ENCODE measurements at regions not wholly inside any gene's neighbourhood (a gene's known extent, or its start where the extent isn't known, plus 50 kb on each side); places are given as distances from the start of the nearest gene placed in this dataset.

- Histone ChIP-seq H3K27me3 (ENCODE audit: control insufficient read depth, extremely low read depth, insufficient read depth, low read length) (no peaks in the 10 kb centered on the region), H3K9ac (ENCODE audit: control insufficient read depth, extremely low read depth, insufficient read depth, low read length) (no peak overlapping the region), H3K27ac (ENCODE audit: control insufficient read depth, insufficient read depth, low read length) (no peak overlapping the region), H3K4me2 (ENCODE audit: control insufficient read depth, extremely low read depth, insufficient read depth, low read depth, low read length) (no peak overlapping the region), H3K4me1 (ENCODE audit: control insufficient read depth, extremely low read depth, insufficient read depth, low read length) (peaks cover 6% of the 10 kb centered on the region), H3K4me3 (ENCODE audit: control insufficient read depth in 2 of 3, extremely low read depth in 1 of 3, insufficient read depth in 2 of 3, low read depth in 1 of 3, low read length in 3 of 3) (no peak overlapping the region), H4K20me1 (ENCODE audit: control insufficient read depth, extremely low read depth, insufficient read depth, low read length) (no peaks in the 10 kb centered on the region), H3K36me3 (ENCODE audit: control insufficient read depth in 2 of 2, extremely low read depth in 1 of 2, insufficient read depth in 2 of 2, low read length in 2 of 2) (no peaks in the 10 kb centered on the region), H3K9me1 (ENCODE audit: control insufficient read depth, extremely low read depth, insufficient read depth, low read length) (no peaks in the 10 kb centered on the region), H2AFZ (ENCODE audit: control insufficient read depth, low read length) (no peak overlapping the region), H3K79me2 (ENCODE audit: control insufficient read depth, insufficient read depth, low read length) (no peaks in the 10 kb centered on the region), H3K9me3 (ENCODE audit: control insufficient read depth, low read depth, low read length) (no peaks in the 10 kb centered on the region)
- DNase-seq (ENCODE audit: low read depth, low spot score), result no peak
- dilution Hi-C loops (cut with MboI; ENCODE audit: extremely low pct_ligation_motif_present, low sequenced_read_pairs), result no loop called here
- peak; percentile 29 for FAIRE-seq
- TF ChIP-seq CTCF (optimal IDR thresholded peaks at IDR 0.05 in 1 of 3, IDR thresholded peaks at IDR 0.05 in 1 of 3, conservative IDR thresholded peaks at IDR 0.05 in 1 of 3; ENCODE audit: extremely low read depth in 1 of 3, insufficient read depth in 2 of 3, low read length in 3 of 3), result no peak
- no peak for TF ChIP-seq EZH2 (IDR thresholded peaks at IDR 0.05; ENCODE audit: low read length)
Measured at GRCh38 chr14:61963926-61964325, 201.7 kb downstream of the SNAPC1 start.

- H2AFZ ChIP-seq (ENCODE audit: control insufficient read depth, low read length), result peak overlapping the region; percentile 32
- H3K4me2 ChIP-seq (ENCODE audit: control insufficient read depth, extremely low read depth, insufficient read depth, low read depth, low read length), result peak overlapping the region; percentile 51
- H4K20me1 ChIP-seq (ENCODE audit: control insufficient read depth, extremely low read depth, insufficient read depth, low read length), result no peaks in the 10 kb centered on the region
- DNase-seq (ENCODE audit: low read depth, low spot score) (peak; percentile 71), FAIRE-seq (peak; percentile 94)
- dilution Hi-C loops (cut with MboI; ENCODE audit: extremely low pct_ligation_motif_present, low sequenced_read_pairs), result no loop called here
- H3K4me3 ChIP-seq (ENCODE audit: control insufficient read depth in 2 of 3, extremely low read depth in 1 of 3, insufficient read depth in 2 of 3, low read depth in 1 of 3, low read length in 3 of 3), result peak overlapping the region in 1 of 3 experiments; percentile 36
- peaks cover 6% of the 10 kb centered on the region for H3K4me1 ChIP-seq (ENCODE audit: control insufficient read depth, extremely low read depth, insufficient read depth, low read length)
- TF ChIP-seq CTCF (optimal IDR thresholded peaks at IDR 0.05 in 1 of 3, IDR thresholded peaks at IDR 0.05 in 1 of 3, conservative IDR thresholded peaks at IDR 0.05 in 1 of 3; ENCODE audit: extremely low read depth in 1 of 3, insufficient read depth in 2 of 3, low read length in 3 of 3) (no peak), EZH2 (IDR thresholded peaks at IDR 0.05; ENCODE audit: low read length) (no peak)
- H3K79me2 ChIP-seq (ENCODE audit: control insufficient read depth, insufficient read depth, low read length), result no peaks in the 10 kb centered on the region
- H3K36me3 ChIP-seq (ENCODE audit: control insufficient read depth in 2 of 2, extremely low read depth in 1 of 2, insufficient read depth in 2 of 2, low read length in 2 of 2), result no peaks in the 10 kb centered on the region
- peak overlapping the region; percentile 49 for H3K27ac ChIP-seq (ENCODE audit: control insufficient read depth, insufficient read depth, low read length)
- no peak overlapping the region for H3K9ac ChIP-seq (ENCODE audit: control insufficient read depth, extremely low read depth, insufficient read depth, low read length)
- no peaks in the 10 kb centered on the region for H3K27me3 ChIP-seq (ENCODE audit: control insufficient read depth, extremely low read depth, insufficient read depth, low read length)
- H3K9me1 ChIP-seq (ENCODE audit: control insufficient read depth, extremely low read depth, insufficient read depth, low read length), result no peaks in the 10 kb centered on the region
- H3K9me3 ChIP-seq (ENCODE audit: control insufficient read depth, low read depth, low read length), result no peaks in the 10 kb centered on the region
Measured at GRCh38 chr14:61965030-61965745, 203.0 kb downstream of the SNAPC1 start.

All from keratinocyte (primary cell).